Gastrocnemius medialis (tissue), 4 donors: ENCODE measurements at regions not wholly inside any gene's neighbourhood (a gene's known extent, or its start where the extent isn't known, plus 50 kb on each side); places are given as distances from the start of the nearest gene placed in this dataset.

Experiments used
- CTCF ChIP-seq, 5 experiments: fragments of 450-650 bp in 3 of 5; fragments of 200-600 bp in 2 of 5; sonication (generic) in 2 of 5; IDR thresholded peaks in 4 of 5; conservative IDR thresholded peaks in 1 of 5; 1 replicate in 4 of 5; 2 replicates in 1 of 5; pipeline ENCODE4 v1.5.1; 2016 to 2019; ENCODE audit warnings: antibody characterized with exemption in 5 of 5, mild to moderate bottlenecking in 3 of 5, moderate library complexity in 3 of 5
- POLR2A ChIP-seq, 2 donors: fragments of 450-650 bp; IDR thresholded peaks; one replicate each; pipeline ENCODE4 v1.6.1; 2017; ENCODE audit warnings: antibody characterized with exemption in 2 of 2, mild to moderate bottlenecking in 2 of 2, moderate library complexity in 2 of 2

GRCh38 chr20:60527656-60528055, 569.4 kb downstream of the CDH26 start:
- TF ChIP-seq CTCF (IDR thresholded peaks at IDR 0.05 in 4 of 5, conservative IDR thresholded peaks at IDR 0.05 in 1 of 5) (no peak), POLR2A (IDR thresholded peaks at IDR 0.05) (no peak)
